Activated CD4-positive, alpha-beta T cell treated with anti-CD3 and anti-CD28 coated beads, Interleukin-2, amount 50 U/mL, for 48 hours (primary cell): ENCODE measurements at regions not wholly inside any gene's neighbourhood (a gene's known extent, or its start where the extent isn't known, plus 50 kb on each side); places are given as distances from the start of the nearest gene placed in this dataset.
"Not testable (repeated sequence)": the region's sequence is repeated elsewhere in the genome, so short reads cannot be mapped to it uniquely, and the experiment has no call there.

ENCODE experiments used
- DNase-seq, 2 experiments: peaks; one replicate each; pipeline ENCODE4 v3.0.0-alpha.2; 2020

GRCh38 chr2:89537862-89538261 is 846.4 kb downstream of the RPIA start:
- DNase-seq = not testable (repeated sequence)

- DNase-seq = not testable (repeated sequence)
These were observed 852.6 kb downstream of the RPIA start for GRCh38 chr2:89544110-89544509.

GRCh38 chr2:89579154-89579553 is 887.7 kb downstream of the RPIA start:
- DNase-seq = not testable (repeated sequence)

GRCh38 chr2:89582816-89583215 is 891.3 kb downstream of the RPIA start:
- not testable (repeated sequence) for DNase-seq

- DNase-seq = not testable (repeated sequence)
These were observed 892.6 kb downstream of the RPIA start for GRCh38 chr2:89584046-89584445.

- DNase-seq = not testable (repeated sequence)
These were observed 893.5 kb downstream of the RPIA start for GRCh38 chr2:89584868-89585557.

GRCh38 chr2:89585558-89585920 is 894.1 kb downstream of the RPIA start:
- peak; percentile 19 to 20 for DNase-seq

GRCh38 chr2:89599843-89600242 is 908.4 kb downstream of the RPIA start:
- DNase-seq = not testable (repeated sequence)

GRCh38 chr2:89606514-89606913 is 915.0 kb downstream of the RPIA start:
- DNase-seq = not testable (repeated sequence)

- not testable (repeated sequence) for DNase-seq
These were observed 918.9 kb downstream of the RPIA start for GRCh38 chr2:89610207-89610926.

- not testable (repeated sequence) for DNase-seq
These were observed 919.5 kb downstream of the RPIA start for GRCh38 chr2:89610927-89611515.

- DNase-seq = not testable (repeated sequence)
These were observed 920.2 kb downstream of the RPIA start for GRCh38 chr2:89611710-89612109.

GRCh38 chr2:89649268-89649667 is 957.8 kb downstream of the RPIA start:
- DNase-seq = not testable (repeated sequence)

GRCh38 chr2:89679254-89679653 is 987.8 kb downstream of the RPIA start:
- DNase-seq = not testable (repeated sequence)
